Neural cell (in vitro differentiated cells): ENCODE measurements at regions not wholly inside any gene's neighbourhood (a gene's known extent, or its start where the extent isn't known, plus 50 kb on each side); places are given as distances from the start of the nearest gene placed in this dataset.

Experiments used
- H2AFZ ChIP-seq: fragments of 200-600, 300-800 bp; sonication (generic), shearing (Covaris generic); 2 replicates; pipeline ENCODE4 v1.6.0; 2014; ENCODE audit warnings: low read depth, mild to moderate bottlenecking, antibody characterized with exemption, low read length, moderate library complexity
- H3F3A ChIP-seq: fragments of 200-600 bp; shearing (Covaris generic); 2 replicates; pipeline ENCODE4 v1.6.1; 2016; ENCODE audit warnings: mild to moderate bottlenecking, moderate library complexity, mixed read lengths, antibody characterized with exemption, low read length; ENCODE audit not compliant: insufficient read depth, poor library complexity, severe bottlenecking
- H3K27ac ChIP-seq: fragments of 200-600, 300-800 bp; sonication (generic), shearing (Covaris generic); 2 replicates; pipeline ENCODE4 v1.5.1; 2014; ENCODE audit warnings: mild to moderate bottlenecking, low read length, moderate library complexity
- H3K27me3 ChIP-seq: fragments of 300-800, 200-600 bp; sonication (generic), shearing (Covaris generic); 2 replicates; pipeline ENCODE4 v1.6.0; 2014; ENCODE audit warnings: mild to moderate bottlenecking, low read depth, low read length, moderate library complexity; ENCODE audit not compliant: insufficient read depth
- H3K36me3 ChIP-seq: fragments of 300-800, 200-600 bp; sonication (generic), shearing (Covaris generic); 2 replicates; pipeline ENCODE4 v1.5.1; 2014; ENCODE audit warnings: mild to moderate bottlenecking, antibody characterized with exemption, low read length, moderate library complexity; ENCODE audit not compliant: insufficient read depth
- H3K4me2 ChIP-seq: fragments of 300-800, 200-600 bp; sonication (generic), shearing (Covaris generic); 2 replicates; pipeline ENCODE4 v1.6.0; 2014; ENCODE audit warnings: mild to moderate bottlenecking, low read length
- H3K4me3 ChIP-seq: fragments of 300-800, 200-600 bp; sonication (generic), shearing (Covaris generic); 2 replicates; pipeline ENCODE4 v1.5.1; 2014; ENCODE audit warnings: mild to moderate bottlenecking, low read length, moderate library complexity
- H3K79me2 ChIP-seq: fragments of 200-600 bp; shearing (Covaris generic); replicated peaks from 2 replicates; pipeline ENCODE4 v1.6.0; 2014; ENCODE audit warnings: mild to moderate bottlenecking, low read length, moderate library complexity; ENCODE audit not compliant: insufficient read depth
- H3K9ac ChIP-seq: fragments of 300-800, 200-600 bp; sonication (generic), shearing (Covaris generic); 2 replicates; pipeline ENCODE4 v1.6.1; 2016; ENCODE audit warnings: mild to moderate bottlenecking, low read length, mixed read lengths
- H3K9me2 ChIP-seq: fragments of 200-600 bp; shearing (Covaris generic); 2 replicates; pipeline ENCODE4 v1.6.1; 2016; ENCODE audit warnings: mild to moderate bottlenecking, low read length, mixed read lengths; ENCODE audit not compliant: insufficient read depth
- H3K9me3 ChIP-seq: fragments of 200-600, 300-800 bp; sonication (generic), shearing (Covaris generic); 2 replicates; pipeline ENCODE4 v1.6.1; 2016; ENCODE audit warnings: mild to moderate bottlenecking, mixed run types, low read length, moderate library complexity, mixed read lengths
- H4K20me1 ChIP-seq: fragments of 200-600 bp; shearing (Covaris generic); 2 replicates; pipeline ENCODE4 v1.6.1; 2016; ENCODE audit warnings: mild to moderate bottlenecking, mixed run types; ENCODE audit not compliant: insufficient read depth
- EP300 ChIP-seq: fragments of 450-650 bp; conservative IDR thresholded peaks from 2 replicates; pipeline ENCODE4 v1.6.1; 2014; ENCODE audit warnings: antibody characterized with exemption, mild to moderate bottlenecking, moderate library complexity; ENCODE audit not compliant: poor library complexity, severe bottlenecking
- EZH2 ChIP-seq: fragments of 200-600, 300-800 bp; shearing (Covaris generic), sonication (generic); IDR thresholded peaks from 2 replicates; pipeline ENCODE4 v1.6.1; 2014; ENCODE audit warnings: antibody characterized with exemption, low read length, borderline replicate concordance, mild to moderate bottlenecking; ENCODE audit not compliant: insufficient read depth, poor library complexity, severe bottlenecking
- MXI1 ChIP-seq: fragments of 450-650 bp; conservative IDR thresholded peaks from 2 replicates; pipeline ENCODE4 v1.6.1; 2014; ENCODE audit warnings: antibody characterized with exemption, mild to moderate bottlenecking; ENCODE audit not compliant: poor library complexity, severe bottlenecking
- POLR2AphosphoS5 ChIP-seq: IDR thresholded peaks from 2 replicates; pipeline ENCODE4 v1.6.1; 2012
- RAD21 ChIP-seq: fragments of 450-650 bp; conservative IDR thresholded peaks from 2 replicates; pipeline ENCODE4 v1.6.1; 2014; ENCODE audit warnings: antibody characterized with exemption, mild to moderate bottlenecking, moderate library complexity
- SMC3 ChIP-seq: fragments of 450-650 bp; conservative IDR thresholded peaks from 2 replicates; pipeline ENCODE4 v1.6.1; 2014; ENCODE audit warnings: antibody characterized with exemption, mild to moderate bottlenecking, moderate library complexity; ENCODE audit not compliant: poor library complexity
- TAF1 ChIP-seq: IDR thresholded peaks from 2 replicates; pipeline ENCODE4 v1.6.1; 2012; ENCODE audit warnings: low read depth
- TF ChIP-seq, protein P1 (sequence below): fragments of 450-650 bp; IDR thresholded peaks from 2 replicates; pipeline ENCODE4 v1.5.1; 2014; ENCODE audit warnings: antibody characterized with exemption, mild to moderate bottlenecking, moderate library complexity; ENCODE audit not compliant: poor library complexity, severe bottlenecking
- TF ChIP-seq, protein P2 (sequence below): IDR thresholded peaks from 2 replicates; pipeline ENCODE4 v1.6.1; 2012; ENCODE audit warnings: borderline replicate concordance

DNA sequence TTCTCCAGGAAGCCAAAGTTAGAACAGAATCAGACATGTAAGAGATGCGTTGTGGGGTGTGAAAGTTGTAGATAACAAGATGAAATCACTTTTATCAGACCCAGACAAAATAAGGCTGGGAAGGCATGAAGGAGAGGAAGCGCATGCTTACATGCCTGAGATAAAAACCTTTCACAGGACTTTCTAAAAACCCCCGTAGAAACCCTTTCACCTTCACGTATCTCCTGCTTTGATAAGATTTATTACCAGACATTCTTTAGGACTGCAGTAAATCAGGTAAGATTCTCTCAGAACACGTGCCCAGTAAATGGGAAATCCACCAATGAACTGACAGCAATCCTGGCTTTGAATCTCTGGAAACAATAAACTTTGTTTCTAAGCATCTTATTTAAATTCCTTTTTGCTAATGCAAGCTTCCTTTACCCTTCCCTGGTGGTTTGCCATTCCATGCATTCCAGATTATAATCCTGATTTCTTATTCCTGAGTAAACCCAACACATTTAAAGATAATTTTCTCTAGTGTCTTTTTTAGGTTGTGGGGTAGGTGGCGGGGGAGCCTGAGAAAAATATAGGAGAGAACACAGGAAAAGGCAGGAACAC is 254.6 kb upstream of the LDB2 start:
- Histone ChIP-seq H3K9me2 (no peaks in the 10 kb centered on the region), H4K20me1 (no peaks in the 10 kb centered on the region), H3K27me3 (no peaks in the 10 kb centered on the region), H3K27ac (no peak overlapping the region), H3K79me2 (no peaks in the 10 kb centered on the region), H2AFZ (no peak overlapping the region), H3K4me3 (no peak overlapping the region), H3K36me3 (no peaks in the 10 kb centered on the region), H3K9ac (no peak overlapping the region), H3F3A (no peaks in the 10 kb centered on the region), H3K9me3 (no peaks in the 10 kb centered on the region), H3K4me2 (no peak overlapping the region)
- TF ChIP-seq RAD21: no peak
- TF ChIP-seq EP300: no peak
- TF ChIP-seq POLR2AphosphoS5: no peak
- no peak for TF ChIP-seq EZH2
- TF ChIP-seq, protein P1, sequence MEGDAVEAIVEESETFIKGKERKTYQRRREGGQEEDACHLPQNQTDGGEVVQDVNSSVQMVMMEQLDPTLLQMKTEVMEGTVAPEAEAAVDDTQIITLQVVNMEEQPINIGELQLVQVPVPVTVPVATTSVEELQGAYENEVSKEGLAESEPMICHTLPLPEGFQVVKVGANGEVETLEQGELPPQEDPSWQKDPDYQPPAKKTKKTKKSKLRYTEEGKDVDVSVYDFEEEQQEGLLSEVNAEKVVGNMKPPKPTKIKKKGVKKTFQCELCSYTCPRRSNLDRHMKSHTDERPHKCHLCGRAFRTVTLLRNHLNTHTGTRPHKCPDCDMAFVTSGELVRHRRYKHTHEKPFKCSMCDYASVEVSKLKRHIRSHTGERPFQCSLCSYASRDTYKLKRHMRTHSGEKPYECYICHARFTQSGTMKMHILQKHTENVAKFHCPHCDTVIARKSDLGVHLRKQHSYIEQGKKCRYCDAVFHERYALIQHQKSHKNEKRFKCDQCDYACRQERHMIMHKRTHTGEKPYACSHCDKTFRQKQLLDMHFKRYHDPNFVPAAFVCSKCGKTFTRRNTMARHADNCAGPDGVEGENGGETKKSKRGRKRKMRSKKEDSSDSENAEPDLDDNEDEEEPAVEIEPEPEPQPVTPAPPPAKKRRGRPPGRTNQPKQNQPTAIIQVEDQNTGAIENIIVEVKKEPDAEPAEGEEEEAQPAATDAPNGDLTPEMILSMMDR: no peak
- TF ChIP-seq MXI1: no peak
- TF ChIP-seq TAF1: no peak
- TF ChIP-seq SMC3: no peak
- TF ChIP-seq, protein P2, sequence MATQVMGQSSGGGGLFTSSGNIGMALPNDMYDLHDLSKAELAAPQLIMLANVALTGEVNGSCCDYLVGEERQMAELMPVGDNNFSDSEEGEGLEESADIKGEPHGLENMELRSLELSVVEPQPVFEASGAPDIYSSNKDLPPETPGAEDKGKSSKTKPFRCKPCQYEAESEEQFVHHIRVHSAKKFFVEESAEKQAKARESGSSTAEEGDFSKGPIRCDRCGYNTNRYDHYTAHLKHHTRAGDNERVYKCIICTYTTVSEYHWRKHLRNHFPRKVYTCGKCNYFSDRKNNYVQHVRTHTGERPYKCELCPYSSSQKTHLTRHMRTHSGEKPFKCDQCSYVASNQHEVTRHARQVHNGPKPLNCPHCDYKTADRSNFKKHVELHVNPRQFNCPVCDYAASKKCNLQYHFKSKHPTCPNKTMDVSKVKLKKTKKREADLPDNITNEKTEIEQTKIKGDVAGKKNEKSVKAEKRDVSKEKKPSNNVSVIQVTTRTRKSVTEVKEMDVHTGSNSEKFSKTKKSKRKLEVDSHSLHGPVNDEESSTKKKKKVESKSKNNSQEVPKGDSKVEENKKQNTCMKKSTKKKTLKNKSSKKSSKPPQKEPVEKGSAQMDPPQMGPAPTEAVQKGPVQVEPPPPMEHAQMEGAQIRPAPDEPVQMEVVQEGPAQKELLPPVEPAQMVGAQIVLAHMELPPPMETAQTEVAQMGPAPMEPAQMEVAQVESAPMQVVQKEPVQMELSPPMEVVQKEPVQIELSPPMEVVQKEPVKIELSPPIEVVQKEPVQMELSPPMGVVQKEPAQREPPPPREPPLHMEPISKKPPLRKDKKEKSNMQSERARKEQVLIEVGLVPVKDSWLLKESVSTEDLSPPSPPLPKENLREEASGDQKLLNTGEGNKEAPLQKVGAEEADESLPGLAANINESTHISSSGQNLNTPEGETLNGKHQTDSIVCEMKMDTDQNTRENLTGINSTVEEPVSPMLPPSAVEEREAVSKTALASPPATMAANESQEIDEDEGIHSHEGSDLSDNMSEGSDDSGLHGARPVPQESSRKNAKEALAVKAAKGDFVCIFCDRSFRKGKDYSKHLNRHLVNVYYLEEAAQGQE: no peak

GRCh38 chr4:17142232-17142711 is 243.8 kb upstream of the LDB2 start:
- Histone ChIP-seq H3F3A (no peaks in the 10 kb centered on the region), H3K4me3 (no peak overlapping the region), H3K36me3 (no peaks in the 10 kb centered on the region), H3K9me3 (peaks cover 6% of the 10 kb centered on the region), H3K9me2 (no peaks in the 10 kb centered on the region), H2AFZ (no peak overlapping the region), H3K9ac (no peak overlapping the region), H4K20me1 (no peaks in the 10 kb centered on the region), H3K27ac (no peak overlapping the region), H3K79me2 (no peaks in the 10 kb centered on the region), H3K27me3 (no peaks in the 10 kb centered on the region), H3K4me2 (no peak overlapping the region)
- TF ChIP-seq, protein P1: no peak
- no peak for TF ChIP-seq RAD21
- TF ChIP-seq, protein P2: no peak
- no peak for TF ChIP-seq MXI1
- no peak for TF ChIP-seq POLR2AphosphoS5
- TF ChIP-seq EZH2: no peak
- no peak for TF ChIP-seq EP300
- no peak for TF ChIP-seq SMC3
- TF ChIP-seq TAF1: no peak
